GM13977 (cell line): ENCODE measurements at regions not wholly inside any gene's neighbourhood (a gene's known extent, or its start where the extent isn't known, plus 50 kb on each side); places are given as distances from the start of the nearest gene placed in this dataset.

ENCODE experiments used
- DNase-seq: peaks from one replicate; pipeline ENCODE4 v3.0.0; 2012; ENCODE audit warnings: low spot score
- in situ Hi-C: fragments of 300-500 bp; cut with MboI; formaldehyde crosslinking; loops from one replicate; pipeline ENCODE4 v1.12.0; 2022; ENCODE audit warnings: low sequenced_read_pairs, low pct_unique_long_range_greater_than_20kb, mixed read lengths, inconsistent platforms; ENCODE audit not compliant: unreplicated experiment
- TF ChIP-seq, protein P1 (sequence below): IDR thresholded peaks from 2 replicates; pipeline ENCODE4 v1.5.1; 2012; ENCODE audit warnings: mild to moderate bottlenecking, control low read depth; ENCODE audit not compliant: insufficient read depth; ENCODE audit errors: extremely low read depth, missing control alignments

DNA sequence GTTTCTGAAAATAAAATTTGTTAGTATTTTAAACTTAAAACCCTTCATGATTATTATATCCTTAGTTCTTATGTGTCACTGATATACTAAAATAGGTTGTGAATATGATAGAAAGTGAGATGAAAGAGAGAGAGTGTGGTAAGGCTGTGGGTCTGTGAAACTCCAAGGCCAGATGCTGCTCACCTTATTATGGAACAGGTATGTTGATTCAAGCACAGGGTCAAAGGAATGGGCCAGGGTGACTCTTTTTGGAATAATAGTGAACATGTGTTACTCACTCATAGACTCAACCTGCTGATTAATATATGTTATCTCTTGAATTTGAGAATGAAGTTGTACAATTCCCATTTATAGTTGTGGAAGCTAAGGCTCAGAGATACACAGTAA, 70.7 kb upstream of the FN1 start:
- DNase-seq: no peak
- TF ChIP-seq, protein P1, sequence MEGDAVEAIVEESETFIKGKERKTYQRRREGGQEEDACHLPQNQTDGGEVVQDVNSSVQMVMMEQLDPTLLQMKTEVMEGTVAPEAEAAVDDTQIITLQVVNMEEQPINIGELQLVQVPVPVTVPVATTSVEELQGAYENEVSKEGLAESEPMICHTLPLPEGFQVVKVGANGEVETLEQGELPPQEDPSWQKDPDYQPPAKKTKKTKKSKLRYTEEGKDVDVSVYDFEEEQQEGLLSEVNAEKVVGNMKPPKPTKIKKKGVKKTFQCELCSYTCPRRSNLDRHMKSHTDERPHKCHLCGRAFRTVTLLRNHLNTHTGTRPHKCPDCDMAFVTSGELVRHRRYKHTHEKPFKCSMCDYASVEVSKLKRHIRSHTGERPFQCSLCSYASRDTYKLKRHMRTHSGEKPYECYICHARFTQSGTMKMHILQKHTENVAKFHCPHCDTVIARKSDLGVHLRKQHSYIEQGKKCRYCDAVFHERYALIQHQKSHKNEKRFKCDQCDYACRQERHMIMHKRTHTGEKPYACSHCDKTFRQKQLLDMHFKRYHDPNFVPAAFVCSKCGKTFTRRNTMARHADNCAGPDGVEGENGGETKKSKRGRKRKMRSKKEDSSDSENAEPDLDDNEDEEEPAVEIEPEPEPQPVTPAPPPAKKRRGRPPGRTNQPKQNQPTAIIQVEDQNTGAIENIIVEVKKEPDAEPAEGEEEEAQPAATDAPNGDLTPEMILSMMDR: no peak
- in situ Hi-C loops: no loop called here

DNA sequence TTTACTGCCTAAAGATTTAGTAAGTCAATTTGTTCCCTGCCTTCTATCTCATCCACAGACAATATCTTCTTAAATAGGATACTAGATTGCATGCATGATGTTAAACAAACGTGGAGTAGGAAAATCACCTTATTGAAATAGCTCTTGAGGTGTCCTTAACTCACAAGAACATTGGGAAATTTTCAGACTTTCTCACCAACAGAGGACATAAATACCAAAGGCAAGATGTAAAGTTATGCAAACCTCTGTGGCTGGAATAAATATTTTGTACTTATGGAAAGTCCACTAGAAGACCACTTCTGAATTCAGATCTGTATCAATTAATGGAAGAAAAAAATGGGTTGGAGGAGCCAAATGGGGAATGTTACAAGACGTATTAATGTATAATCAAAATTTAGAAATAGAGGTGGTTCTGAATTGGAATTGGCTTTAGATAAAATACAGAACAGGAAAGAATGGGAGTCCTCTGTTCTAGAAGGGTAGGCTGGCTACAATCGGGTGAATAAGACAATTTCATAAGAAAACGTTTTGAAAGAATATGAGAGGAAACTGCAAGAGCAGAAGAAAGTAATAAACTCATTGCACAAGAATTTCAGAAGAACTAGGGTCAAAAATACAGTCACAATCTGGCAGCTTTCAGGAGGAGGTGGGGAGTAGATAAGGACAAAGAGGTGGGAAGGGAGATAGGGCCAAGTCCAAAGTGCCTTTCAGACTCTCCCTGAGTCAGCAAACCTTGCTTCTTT, 69.3 kb upstream of the FN1 start:
- in situ Hi-C loops: no loop called here
- TF ChIP-seq, protein P1: no peak
- DNase-seq: no peak

DNA sequence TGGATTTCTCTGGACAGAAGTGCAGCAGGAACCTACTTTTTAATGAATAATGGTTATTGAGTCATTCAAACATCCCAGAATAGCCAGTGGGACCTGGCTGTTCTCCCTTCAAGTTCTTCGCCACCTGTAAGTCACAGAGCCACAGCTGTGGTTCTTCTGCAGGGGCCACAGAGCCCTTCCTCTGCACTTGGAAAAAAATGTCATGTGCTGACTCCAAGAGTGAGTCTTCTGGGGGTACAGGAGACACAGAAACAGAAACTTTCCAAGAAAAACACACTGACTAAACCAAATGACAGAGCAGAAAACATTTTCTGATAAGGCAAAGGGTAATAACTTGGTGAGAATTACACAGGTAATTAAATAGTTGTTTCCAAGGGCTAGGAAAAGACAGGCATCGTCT, 68.7 kb upstream of the FN1 start:
- TF ChIP-seq, protein P1: no peak
- in situ Hi-C loops: no loop called here
- DNase-seq: no peak

DNA sequence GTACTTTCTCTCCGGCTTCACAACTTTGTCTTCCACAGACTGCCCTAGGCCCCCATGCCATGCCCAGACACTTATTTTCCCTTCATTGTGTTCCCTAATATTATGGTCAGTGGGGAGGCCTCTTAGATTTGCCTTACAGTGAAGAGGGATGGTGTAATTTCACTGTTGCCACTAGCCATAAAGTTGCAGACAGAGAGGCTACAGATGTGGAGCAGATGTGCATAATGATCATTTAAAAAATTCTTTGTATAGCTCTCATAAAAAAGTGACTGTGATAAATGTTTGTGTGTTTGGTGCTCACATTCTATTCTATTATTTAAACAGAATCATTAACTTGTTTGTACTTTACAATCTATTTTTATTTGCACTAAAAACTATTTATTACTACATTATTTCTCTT, 67.5 kb upstream of the FN1 start:
- DNase-seq: no peak
- TF ChIP-seq, protein P1: no peak
- in situ Hi-C loops: no loop called here

DNA sequence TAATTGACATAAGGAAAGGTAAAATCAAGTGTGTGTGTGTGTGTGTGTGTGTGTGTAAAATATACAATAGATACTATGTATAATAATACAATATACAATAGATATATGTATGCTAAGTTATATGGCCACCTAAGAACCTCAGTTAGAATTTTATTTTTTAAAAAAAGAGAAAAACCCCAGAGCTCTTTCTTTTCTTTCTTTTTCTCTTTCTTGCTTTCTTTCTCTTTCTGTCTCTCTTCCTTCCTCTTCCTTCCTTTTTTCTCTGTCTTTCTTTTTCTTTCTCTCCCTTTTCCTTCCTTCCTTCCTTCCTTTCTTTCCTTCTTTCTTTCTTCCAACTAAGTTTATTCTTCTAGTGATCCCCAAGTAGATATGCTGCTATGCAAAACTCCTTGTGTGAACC, 64.6 kb upstream of the FN1 start:
- no peak for DNase-seq
- TF ChIP-seq, protein P1: no peak
- in situ Hi-C loops: no loop called here

DNA sequence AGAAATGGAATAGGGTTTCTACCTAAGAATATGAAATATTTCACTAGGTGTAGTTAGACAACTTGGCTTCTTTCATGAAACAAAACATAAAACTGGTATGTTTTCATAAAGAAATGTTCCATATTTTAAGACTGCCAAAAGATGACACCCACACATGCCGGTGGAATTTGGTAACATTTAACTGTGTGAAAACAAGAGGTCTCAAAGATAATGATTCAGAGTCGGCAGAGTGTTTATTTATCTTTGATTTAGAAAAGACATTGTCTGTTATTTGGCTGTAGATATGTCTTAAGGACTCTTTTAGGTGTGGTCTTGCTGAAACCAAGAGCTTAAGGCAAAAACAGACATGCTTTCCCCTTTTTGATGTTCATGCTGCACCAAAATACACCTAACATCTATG, 63.5 kb upstream of the FN1 start:
- in situ Hi-C loops: no loop called here

More for the DNA sequence above, 63.5 kb upstream of the FN1 start:
- TF ChIP-seq, protein P1: no peak
- no peak for DNase-seq
